HG03378 (cell line): ENCODE measurements at regions not wholly inside any gene's neighbourhood (a gene's known extent, or its start where the extent isn't known, plus 50 kb on each side); places are given as distances from the start of the nearest gene placed in this dataset.

Source experiments
- ATAC-seq: cut with Tn5 transposase; IDR thresholded peaks from one replicate; pipeline ENCODE4 v1.9.1; 2021; ENCODE audit warnings: mild to moderate bottlenecking, moderate library complexity; ENCODE audit not compliant: unreplicated experiment

DNA sequence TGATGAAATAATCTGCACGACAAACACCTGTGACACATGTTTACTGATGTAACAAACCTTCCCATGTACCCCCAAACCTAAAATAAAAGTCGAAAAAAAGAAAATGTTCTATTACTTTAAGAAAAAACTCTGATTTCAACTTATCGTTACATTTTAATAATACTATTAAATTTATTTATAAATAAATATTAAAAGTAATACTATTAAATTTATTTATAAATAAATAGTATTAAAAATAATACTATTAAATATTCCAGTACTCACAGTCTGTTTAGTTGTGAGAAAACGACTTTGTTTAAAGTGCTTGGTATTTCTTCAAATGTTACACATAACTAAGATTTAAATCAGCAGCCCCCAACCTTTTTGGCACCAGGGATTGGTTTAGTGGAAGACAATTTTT lies 471.6 kb upstream of the PRKX start:
- ATAC-seq = no peak

GRCh38 chrX:4182408-4182806 lies 469.0 kb upstream of the PRKX start:
- no peak for ATAC-seq

DNA sequence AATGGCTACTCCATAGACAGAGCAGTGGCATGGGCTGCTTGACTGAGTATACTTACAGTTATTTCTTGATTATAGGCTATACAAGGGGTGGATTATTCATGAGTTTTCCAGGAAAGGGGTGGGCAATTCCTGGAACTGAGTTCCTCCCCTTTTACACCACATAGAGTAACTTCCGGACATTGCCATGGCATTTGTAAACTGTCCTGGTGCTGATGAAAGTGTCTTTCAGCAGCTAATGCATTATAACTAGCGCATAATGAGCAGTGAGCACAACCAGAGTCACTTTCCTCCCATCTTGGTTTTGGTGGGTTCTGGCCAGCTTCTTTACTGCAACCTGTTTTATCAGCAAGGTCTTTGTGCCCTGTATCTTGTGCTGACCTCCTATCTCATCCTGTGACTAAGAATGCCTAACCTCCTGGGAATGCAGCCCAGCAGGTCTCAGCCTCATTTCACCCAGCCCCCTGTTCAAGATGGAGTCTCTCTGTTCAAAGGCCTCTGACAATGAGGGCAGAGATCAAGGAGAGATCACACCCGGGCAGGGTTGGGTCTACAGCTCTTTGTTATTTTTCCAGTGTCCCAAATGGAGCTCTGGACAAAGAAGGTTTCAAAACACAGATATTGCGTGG lies 468.4 kb upstream of the PRKX start:
- ATAC-seq = no peak

DNA sequence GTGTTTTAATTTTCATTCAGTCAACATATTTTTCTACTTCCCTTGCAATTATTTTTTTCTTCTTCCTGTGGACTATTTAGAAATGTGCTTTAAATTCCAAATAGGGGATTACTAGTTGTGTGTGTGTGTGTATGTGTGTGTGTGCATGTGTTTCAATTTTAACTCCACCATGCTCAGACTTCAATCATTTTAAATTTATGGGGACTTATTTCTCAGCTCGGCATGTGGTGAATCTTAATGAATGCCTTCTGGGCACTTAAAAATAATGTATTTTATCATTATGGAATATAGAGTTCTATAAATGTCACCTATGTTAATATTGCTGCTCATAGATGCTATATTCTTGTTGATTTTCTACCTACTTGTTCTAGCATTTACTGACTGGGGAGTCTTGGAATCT lies 465.6 kb upstream of the PRKX start:
- no peak for ATAC-seq

DNA sequence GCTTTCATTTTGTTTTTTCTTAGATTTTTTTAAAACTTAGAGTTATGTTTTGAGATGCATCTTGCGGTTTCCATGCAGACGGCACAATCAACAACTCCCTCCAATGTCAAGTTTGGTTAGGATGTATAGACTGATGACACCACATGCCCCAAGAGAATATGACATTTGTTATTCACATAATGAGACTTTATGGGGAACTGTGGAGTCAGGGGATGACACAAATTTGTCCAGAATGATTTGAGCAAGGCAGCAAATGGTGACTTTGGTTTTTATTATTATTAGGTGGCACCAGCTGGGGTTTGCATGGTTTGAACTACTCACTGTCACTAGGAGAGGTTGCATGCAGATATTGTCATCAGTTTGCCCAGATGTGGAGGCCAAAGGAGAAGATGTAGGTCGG lies 461.8 kb upstream of the PRKX start:
- ATAC-seq = no peak

GRCh38 chrX:4173743-4174142 lies 460.3 kb upstream of the PRKX start:
- ATAC-seq = no peak

DNA sequence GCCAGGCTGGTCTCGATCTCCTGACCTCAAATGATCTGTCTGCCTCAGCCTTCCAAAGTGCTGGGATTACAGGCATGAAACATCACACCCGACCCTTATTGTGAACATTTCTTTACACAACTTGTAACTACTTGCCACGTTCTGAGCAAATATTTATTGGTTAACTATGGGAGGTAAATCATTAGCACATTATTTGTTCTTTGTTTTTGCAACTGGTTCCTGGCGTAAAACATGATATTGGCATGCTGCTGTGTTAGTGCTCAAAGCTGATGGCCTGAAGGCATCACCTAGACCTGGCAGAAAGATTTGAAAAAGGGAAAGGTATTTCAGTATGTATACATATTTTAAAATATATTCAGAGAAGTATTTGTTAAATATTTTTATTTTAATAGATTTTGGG lies 438.3 kb upstream of the PRKX start:
- no peak for ATAC-seq

GRCh38 chrX:4150259-4150658 lies 436.8 kb upstream of the PRKX start:
- no peak for ATAC-seq

DNA sequence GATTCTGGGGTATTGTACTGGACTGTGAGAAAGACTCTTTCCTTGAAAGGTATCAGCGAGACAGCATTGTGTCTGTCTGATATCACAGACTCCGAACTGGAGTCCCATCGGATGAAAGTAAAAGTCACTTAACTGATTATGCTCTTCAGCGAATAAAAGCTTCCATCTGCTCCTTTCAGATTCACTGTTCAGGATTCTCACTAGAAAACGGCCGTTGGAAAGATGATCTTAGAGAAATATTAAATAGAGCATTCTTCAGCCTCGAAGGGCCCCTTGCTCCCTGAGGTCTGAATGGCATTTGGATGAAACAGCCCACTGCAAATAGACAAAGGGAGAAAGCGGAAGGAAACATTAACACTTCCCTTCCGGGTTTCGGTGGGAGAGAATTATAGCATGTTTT lies 416.2 kb upstream of the PRKX start:
- no peak for ATAC-seq

GRCh38 chrX:4118666-4119530 lies 405.4 kb upstream of the PRKX start:
- no peak for ATAC-seq

GRCh38 chrX:4110964-4111363 lies 397.5 kb upstream of the PRKX start:
- no peak for ATAC-seq

DNA sequence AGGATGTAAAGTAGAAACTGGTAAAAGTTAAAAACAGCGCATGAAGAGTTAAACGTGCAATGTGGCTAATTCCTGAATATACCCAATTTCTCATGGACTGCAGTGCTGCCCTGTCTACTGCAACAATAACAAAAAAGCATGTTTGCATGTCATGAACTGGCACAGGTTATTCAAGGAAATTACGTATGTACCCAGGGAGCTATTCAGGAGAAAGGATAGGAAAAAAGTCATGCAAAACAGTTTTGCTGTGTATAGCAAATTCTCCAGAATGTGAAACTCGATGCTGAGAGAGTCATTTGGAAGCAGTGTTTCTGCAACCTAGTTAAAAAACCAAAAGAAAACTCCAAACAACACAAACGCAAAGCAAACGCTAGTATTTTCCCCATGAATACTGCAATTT lies 381.5 kb upstream of the PRKX start:
- ATAC-seq = no peak

GRCh38 chrX:4091046-4091760 lies 377.8 kb upstream of the PRKX start:
- ATAC-seq = no peak

DNA sequence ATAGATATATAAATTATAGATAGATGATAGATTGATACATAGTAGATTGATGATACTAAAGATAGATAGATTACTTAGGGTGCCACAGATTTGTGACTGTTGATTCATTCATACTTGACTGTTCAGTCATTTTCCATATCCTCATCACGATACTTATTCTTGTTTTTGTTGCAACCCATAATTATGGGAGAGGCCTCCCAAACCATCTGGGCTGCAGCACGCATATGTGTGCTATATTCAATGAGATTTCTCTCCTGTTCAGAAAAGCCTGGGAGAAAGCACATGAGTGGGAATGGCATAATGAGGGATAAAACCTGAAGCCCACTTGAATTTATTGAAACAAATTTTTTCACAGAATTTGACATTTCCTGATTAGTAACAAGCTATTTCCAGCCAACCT lies 346.4 kb upstream of the PRKX start:
- ATAC-seq = no peak

GRCh38 chrX:4043951-4044350 lies 330.5 kb upstream of the PRKX start:
- ATAC-seq = no peak

- no peak for ATAC-seq
Measured at GRCh38 chrX:4035874-4036273, 322.4 kb upstream of the PRKX start.

- ATAC-seq = no peak
Measured at GRCh38 chrX:4028151-4028550, 314.7 kb upstream of the PRKX start.

- no peak for ATAC-seq
Measured at GRCh38 chrX:4005281-4005680, 291.8 kb upstream of the PRKX start.

DNA sequence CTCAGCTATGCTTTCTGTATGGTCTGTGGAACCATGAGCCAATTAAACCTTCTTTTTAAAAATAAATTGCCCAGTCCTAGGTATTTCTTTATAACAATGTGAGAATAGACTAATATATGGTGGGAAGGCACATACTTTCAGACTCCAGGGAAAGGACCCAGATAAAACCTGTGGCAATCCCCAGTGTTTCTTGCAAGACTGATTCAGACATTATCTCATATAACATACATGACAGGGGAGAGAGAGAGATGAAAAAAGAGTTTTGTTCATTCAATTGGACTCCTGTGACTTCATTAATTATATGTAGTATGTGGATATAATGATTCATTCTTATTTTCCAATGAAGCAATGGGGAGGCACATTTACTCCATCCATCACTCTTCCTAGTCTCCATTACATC lies 291.4 kb upstream of the PRKX start:
- ATAC-seq = no peak

- ATAC-seq = no peak
Measured at GRCh38 chrX:3994315-3994714, 280.9 kb upstream of the PRKX start.

DNA sequence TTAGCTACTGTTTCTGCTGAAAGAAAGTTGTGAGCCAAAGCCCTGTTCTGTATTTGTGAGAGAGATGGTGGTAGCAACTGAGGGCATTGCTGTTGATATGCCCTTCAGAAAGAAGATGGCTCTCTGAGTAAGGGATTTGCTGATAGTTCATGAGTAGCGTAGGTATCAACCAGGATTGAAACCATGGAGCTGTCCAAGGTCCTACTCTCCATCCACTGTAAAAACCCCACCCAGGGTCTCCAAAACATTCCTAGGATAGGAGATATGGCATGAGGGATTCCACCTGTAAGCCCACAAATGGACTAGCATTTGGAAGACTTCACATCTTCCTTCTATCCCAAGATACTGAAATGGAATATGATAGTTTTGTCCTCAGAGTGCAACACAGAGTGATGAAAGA lies 277.1 kb upstream of the PRKX start:
- no peak for ATAC-seq
